Peyer's patch (tissue), 4 donors: ENCODE measurements at regions not wholly inside any gene's neighbourhood (a gene's known extent, or its start where the extent isn't known, plus 50 kb on each side); places are given as distances from the start of the nearest gene placed in this dataset.

ENCODE experiments used
- POLR2A ChIP-seq, 2 donors: fragments of 450-650 bp; IDR thresholded peaks; one replicate each; pipeline ENCODE4 v1.5.1; 2017; ENCODE audit warnings: antibody characterized with exemption in 2 of 2, mild to moderate bottlenecking in 2 of 2, moderate library complexity in 2 of 2
- TF ChIP-seq, protein P1 (sequence below), 6 experiments: fragments of 450-650 bp in 4 of 6; fragments of 200-600 bp in 2 of 6; sonication (generic) in 1 of 6; IDR thresholded peaks; one replicate each; pipeline ENCODE4 v1.5.1; 2017 to 2019; ENCODE audit warnings: antibody characterized with exemption in 6 of 6, mild to moderate bottlenecking in 3 of 6, moderate library complexity in 1 of 6

DNA sequence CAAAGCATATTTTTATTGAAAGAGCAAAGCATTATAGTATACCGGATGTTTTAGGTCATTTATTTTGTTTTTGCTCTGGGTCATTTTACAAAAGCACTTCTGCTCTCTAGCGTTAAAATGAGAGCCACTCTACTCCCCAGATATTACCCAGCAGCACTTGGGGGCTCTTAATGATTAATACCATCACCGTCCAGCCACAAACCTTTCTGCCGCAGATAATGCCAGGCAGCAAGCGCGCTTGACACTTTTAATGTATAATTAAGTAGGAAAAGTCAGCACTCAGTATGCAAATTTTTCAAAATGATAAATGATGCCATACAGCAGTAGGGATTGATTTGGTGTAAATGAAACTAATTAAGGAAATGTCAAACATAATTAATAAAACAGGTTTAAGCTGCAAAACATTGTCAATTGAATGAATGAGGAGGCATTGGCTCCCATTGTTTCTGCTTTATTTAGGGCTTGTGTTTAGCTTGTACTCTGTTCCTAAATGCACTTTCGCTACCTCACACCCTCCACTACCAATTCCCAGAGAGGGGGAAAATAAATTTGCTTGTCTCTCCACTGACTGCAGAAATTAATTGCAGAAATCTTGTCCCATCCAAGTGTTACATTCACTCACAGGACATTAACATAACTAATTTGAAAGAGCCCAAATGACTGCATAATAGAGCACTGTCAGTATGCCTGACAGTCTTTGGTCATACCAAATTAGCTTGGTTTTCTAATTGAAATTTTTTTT is 358.8 kb upstream of the ARRDC3 start:
- TF ChIP-seq, protein P1, sequence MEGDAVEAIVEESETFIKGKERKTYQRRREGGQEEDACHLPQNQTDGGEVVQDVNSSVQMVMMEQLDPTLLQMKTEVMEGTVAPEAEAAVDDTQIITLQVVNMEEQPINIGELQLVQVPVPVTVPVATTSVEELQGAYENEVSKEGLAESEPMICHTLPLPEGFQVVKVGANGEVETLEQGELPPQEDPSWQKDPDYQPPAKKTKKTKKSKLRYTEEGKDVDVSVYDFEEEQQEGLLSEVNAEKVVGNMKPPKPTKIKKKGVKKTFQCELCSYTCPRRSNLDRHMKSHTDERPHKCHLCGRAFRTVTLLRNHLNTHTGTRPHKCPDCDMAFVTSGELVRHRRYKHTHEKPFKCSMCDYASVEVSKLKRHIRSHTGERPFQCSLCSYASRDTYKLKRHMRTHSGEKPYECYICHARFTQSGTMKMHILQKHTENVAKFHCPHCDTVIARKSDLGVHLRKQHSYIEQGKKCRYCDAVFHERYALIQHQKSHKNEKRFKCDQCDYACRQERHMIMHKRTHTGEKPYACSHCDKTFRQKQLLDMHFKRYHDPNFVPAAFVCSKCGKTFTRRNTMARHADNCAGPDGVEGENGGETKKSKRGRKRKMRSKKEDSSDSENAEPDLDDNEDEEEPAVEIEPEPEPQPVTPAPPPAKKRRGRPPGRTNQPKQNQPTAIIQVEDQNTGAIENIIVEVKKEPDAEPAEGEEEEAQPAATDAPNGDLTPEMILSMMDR (IDR thresholded peaks at IDR 0.05), result no peak
- no peak for TF ChIP-seq POLR2A (IDR thresholded peaks at IDR 0.05)
